H9 (cell line): ENCODE measurements at regions not wholly inside any gene's neighbourhood (a gene's known extent, or its start where the extent isn't known, plus 50 kb on each side); places are given as distances from the start of the nearest gene placed in this dataset.

Experiments
- DNase-seq: peaks from one replicate; pipeline ENCODE4 v3.0.0-alpha.2; 2017
- H2AFZ ChIP-seq: one replicate; pipeline ENCODE4 v1.6.1; 2013; ENCODE audit warnings: mild to moderate bottlenecking, low read length, control low read depth, moderate library complexity
- H2AK5ac ChIP-seq: 2 replicates; pipeline ENCODE4 v1.6.1; 2013; ENCODE audit warnings: low read length, control low read depth, mixed read lengths; ENCODE audit not compliant: insufficient read length
- H2BK120ac ChIP-seq: one replicate; pipeline ENCODE4 v1.6.1; 2013; ENCODE audit warnings: low read depth, mild to moderate bottlenecking, low read length, control low read depth, inconsistent platforms; ENCODE audit not compliant: poor library complexity, severe bottlenecking
- H2BK12ac ChIP-seq: 2 replicates; pipeline ENCODE4 v1.6.1; 2013; ENCODE audit warnings: low read length, control low read depth, mixed read lengths, low read depth; ENCODE audit not compliant: insufficient read length
- H2BK15ac ChIP-seq: 2 replicates; pipeline ENCODE4 v1.6.1; 2013; ENCODE audit warnings: low read depth, low read length, control low read depth
- H2BK20ac ChIP-seq: one replicate; pipeline ENCODE4 v1.6.1; 2013; ENCODE audit warnings: low read depth, mild to moderate bottlenecking, low read length, control low read depth, inconsistent platforms; ENCODE audit not compliant: poor library complexity, severe bottlenecking
- H2BK5ac ChIP-seq: 2 replicates; pipeline ENCODE4 v1.6.1; 2013; ENCODE audit warnings: low read length, control low read depth, mixed read lengths; ENCODE audit not compliant: insufficient read length
- H3K14ac ChIP-seq: 2 replicates; pipeline ENCODE4 v1.6.1; 2013; ENCODE audit warnings: low read length, control low read depth; ENCODE audit not compliant: insufficient read depth
- H3K18ac ChIP-seq: 2 replicates; pipeline ENCODE4 v1.6.1; 2013; ENCODE audit warnings: low read depth, mild to moderate bottlenecking, mixed read lengths, low read length, control low read depth; ENCODE audit not compliant: insufficient read length
- H3K23ac ChIP-seq: 2 replicates; pipeline ENCODE4 v1.6.1; 2013; ENCODE audit warnings: low read length, control low read depth, mixed read lengths, low read depth; ENCODE audit not compliant: insufficient read length
- H3K23me2 ChIP-seq: 2 replicates; pipeline ENCODE4 v1.6.1; 2013; ENCODE audit warnings: low read depth, mild to moderate bottlenecking, mixed read lengths, low read length, control low read depth; ENCODE audit not compliant: insufficient read length, poor library complexity, severe bottlenecking
- H3K27ac ChIP-seq: 2 replicates; pipeline ENCODE4 v1.5.1; 2013; ENCODE audit warnings: low read length, control low read depth, mixed read lengths, low read depth; ENCODE audit not compliant: insufficient read length
- H3K27me3 ChIP-seq: 2 replicates; pipeline ENCODE4 v1.6.1; 2013; ENCODE audit warnings: low read length, control low read depth, inconsistent platforms; ENCODE audit not compliant: insufficient read depth
- H3K4ac ChIP-seq: 2 replicates; pipeline ENCODE4 v1.6.1; 2013; ENCODE audit warnings: low read depth, mild to moderate bottlenecking, control low read depth, inconsistent platforms, low read length, moderate library complexity
- H3K4me1 ChIP-seq: 2 replicates; pipeline ENCODE4 v1.6.1; 2013; ENCODE audit warnings: low read length, control low read depth, inconsistent platforms; ENCODE audit not compliant: insufficient read depth
- H3K4me2 ChIP-seq: 2 replicates; pipeline ENCODE4 v1.6.1; 2013; ENCODE audit warnings: low read length, control low read depth, mixed read lengths; ENCODE audit not compliant: insufficient read length, insufficient read depth
- H3K56ac ChIP-seq: 2 replicates; pipeline ENCODE4 v1.6.1; 2013; ENCODE audit warnings: low read depth, mild to moderate bottlenecking, mixed read lengths, low read length, control low read depth; ENCODE audit not compliant: insufficient read length
- H3K79me1 ChIP-seq: 2 replicates; pipeline ENCODE4 v1.6.1; 2013; ENCODE audit warnings: low read depth, mild to moderate bottlenecking, moderate library complexity, low read length, control low read depth, inconsistent platforms; ENCODE audit not compliant: insufficient read depth, poor library complexity, severe bottlenecking
- H3K79me2 ChIP-seq: 2 replicates; pipeline ENCODE4 v1.6.1; 2013; ENCODE audit warnings: low read length, control low read depth, inconsistent platforms; ENCODE audit not compliant: insufficient read depth
- H3K9ac ChIP-seq: 2 replicates; pipeline ENCODE4 v1.6.1; 2013; ENCODE audit warnings: low read length, control low read depth, mixed read lengths; ENCODE audit not compliant: insufficient read length; ENCODE audit errors: extremely low read depth
- H3K9me3 ChIP-seq: one replicate; pipeline ENCODE4 v1.6.1; 2013; ENCODE audit warnings: low read depth, low read length, inconsistent platforms; ENCODE audit not compliant: control insufficient read depth
- H3T11ph ChIP-seq: one replicate; pipeline ENCODE4 v1.6.1; 2013; ENCODE audit warnings: mild to moderate bottlenecking, low read length, control low read depth, inconsistent platforms
- H4K20me1 ChIP-seq: one replicate; pipeline ENCODE4 v1.6.1; 2013; ENCODE audit not compliant: control insufficient read depth, insufficient read length, insufficient read depth
- H4K5ac ChIP-seq: 2 replicates; pipeline ENCODE4 v1.6.1; 2013; ENCODE audit warnings: low read depth, mild to moderate bottlenecking, mixed read lengths, low read length, control low read depth; ENCODE audit not compliant: insufficient read length
- H4K8ac ChIP-seq: replicated peaks from 2 replicates; pipeline ENCODE4 v1.6.1; 2013; ENCODE audit warnings: low read length, control low read depth, mixed read lengths, low read depth; ENCODE audit not compliant: insufficient read length
- H4K91ac ChIP-seq: 2 replicates; pipeline ENCODE4 v1.6.1; 2013; ENCODE audit warnings: low read depth, mild to moderate bottlenecking, moderate library complexity, mixed read lengths, low read length, control low read depth; ENCODE audit not compliant: insufficient read length
- H3K27ac Mint-ChIP-seq, 3 experiments: 2 replicates in 2 of 3; 3 replicates in 1 of 3; pipeline ENCODE4 v1.8.0; 2020 to 2021; ENCODE audit warnings: mixed read lengths in 3 of 3, mild to moderate bottlenecking in 1 of 3, moderate library complexity in 1 of 3
- H3K27me3 Mint-ChIP-seq: 2 replicates; pipeline ENCODE4 v1.8.0; 2021; ENCODE audit warnings: low read depth, mild to moderate bottlenecking, moderate library complexity, mixed read lengths
- H3K36me3 Mint-ChIP-seq, 3 experiments: 2 replicates in 2 of 3; 3 replicates in 1 of 3; pipeline ENCODE4 v1.8.0; 2020 to 2021; ENCODE audit warnings: low read depth in 3 of 3, mixed read lengths in 3 of 3; ENCODE audit not compliant: insufficient read depth in 1 of 3
- H3K4me1 Mint-ChIP-seq, 2 experiments: 2 replicates each; pipeline ENCODE4 v1.8.0; 2020; ENCODE audit warnings: mixed read lengths in 2 of 2
- H3K4me3 Mint-ChIP-seq, 2 experiments: 2 replicates in 1 of 2; 3 replicates in 1 of 2; pipeline ENCODE4 v1.8.0; 2020 to 2021; ENCODE audit warnings: mild to moderate bottlenecking in 2 of 2, mixed read lengths in 2 of 2, moderate library complexity in 1 of 2
- H3K9me3 Mint-ChIP-seq, 2 experiments: 2 replicates in 1 of 2; 3 replicates in 1 of 2; pipeline ENCODE4 v1.8.0; 2020; ENCODE audit warnings: mild to moderate bottlenecking in 2 of 2, mixed read lengths in 2 of 2, moderate library complexity in 1 of 2
- CTCF ChIP-seq: fragments of 200-600 bp; sonication (generic); conservative IDR thresholded peaks from 3 replicates; pipeline ENCODE4 v1.8.0; 2021; ENCODE audit warnings: antibody characterized with exemption, mild to moderate bottlenecking
- WGBS: extraction: QIAGEN DNeasy Blood & Tissue Kit; methylation state at CpG from one replicate; pipeline ENCODE4 v1.1.7; 2013; ENCODE audit warnings: missing lambda C conversion rate, low lambda C conversion rate, mixed read lengths; ENCODE audit not compliant: insufficient read length; ENCODE audit errors: extremely low coverage; 5-methylcytosine and 5-hydroxymethylcytosine counted together

GRCh38 chr21:43268086-43268803 lies 99.4 kb downstream of the CRYAA start:
- Histone ChIP-seq H3K4me2 (no peak overlapping the region), H4K8ac (no peak overlapping the region), H2BK15ac (no peak overlapping the region), H2BK20ac (no peak overlapping the region), H2AFZ (no peak overlapping the region), H3K79me1 (no peaks in the 10 kb centered on the region), H3K9me3 (no peaks in the 10 kb centered on the region), H4K5ac (no peak overlapping the region), H2BK12ac (no peak overlapping the region), H3K23ac (no peak overlapping the region), H4K20me1 (no peaks in the 10 kb centered on the region), H3K4ac (no peak overlapping the region), H3K4me1 (no peaks in the 10 kb centered on the region), H3T11ph (no peak overlapping the region), H3K79me2 (no peaks in the 10 kb centered on the region), H3K23me2 (no peaks in the 10 kb centered on the region), H4K91ac (no peak overlapping the region), H2BK5ac (no peak overlapping the region), H3K56ac (no peak overlapping the region), H3K14ac (no peak overlapping the region), H3K18ac (no peak overlapping the region), H3K27ac (no peak overlapping the region), H3K9ac (no peak overlapping the region), H2AK5ac (no peak overlapping the region), H3K27me3 (no peaks in the 10 kb centered on the region), H2BK120ac (no peak overlapping the region)
- TF ChIP-seq CTCF = no peak
- Mint-ChIP-seq H3K9me3 (no peaks in the 10 kb centered on the region; a peak in 1 of 5 replicates), H3K4me1 (peaks cover 0 to 2% of the 10 kb centered on the region in 2 experiments; a peak in 1 of 4 replicates), H3K36me3 (no peaks in the 10 kb centered on the region), H3K4me3 (no peak overlapping the region), H3K27me3 (peaks cover 4% of the 10 kb centered on the region), H3K27ac (no peak overlapping the region)
- WGBS = no CpG with 5 or more reads among the region's 9 CpGs
- DNase-seq = no peak
